Endodermal cell (in vitro differentiated cells): ENCODE measurements at regions not wholly inside any gene's neighbourhood (a gene's known extent, or its start where the extent isn't known, plus 50 kb on each side); places are given as distances from the start of the nearest gene placed in this dataset.
"Not testable (repeated sequence)": the region's sequence is repeated elsewhere in the genome, so short reads cannot be mapped to it uniquely, and the experiment has no call there.

Experiments used
- DNase-seq: peaks from one replicate; pipeline ENCODE4 v3.0.0-alpha.2; 2017
- H3K27ac ChIP-seq: 2 replicates; pipeline ENCODE4 v1.5.1; 2013; ENCODE audit warnings: mild to moderate bottlenecking, low read depth, low read length, moderate library complexity
- H3K27me3 ChIP-seq: 2 replicates; pipeline ENCODE4 v1.6.1; 2013; ENCODE audit warnings: mild to moderate bottlenecking, low read length, moderate library complexity; ENCODE audit not compliant: insufficient read depth, control insufficient read depth, poor library complexity, severe bottlenecking
- H3K36me3 ChIP-seq: 2 replicates; pipeline ENCODE4 v1.7.0; 2013; ENCODE audit warnings: mild to moderate bottlenecking, low read length, moderate library complexity; ENCODE audit not compliant: control insufficient read depth, insufficient read depth
- H3K4me1 ChIP-seq: one replicate; pipeline ENCODE4 v1.7.0; 2013; ENCODE audit warnings: low read length; ENCODE audit not compliant: control insufficient read depth, insufficient read depth
- H3K4me3 ChIP-seq: 2 replicates; pipeline ENCODE4 v1.5.1; 2013; ENCODE audit warnings: mild to moderate bottlenecking, low read length, moderate library complexity
- H3K9ac ChIP-seq: 2 replicates; pipeline ENCODE4 v1.6.1; 2013; ENCODE audit warnings: mild to moderate bottlenecking, low read length, moderate library complexity; ENCODE audit not compliant: poor library complexity, severe bottlenecking; ENCODE audit errors: extremely low read depth
- H3K9me3 ChIP-seq: 2 replicates; pipeline ENCODE4 v1.6.1; 2013; ENCODE audit warnings: mild to moderate bottlenecking, low read length, moderate library complexity; ENCODE audit not compliant: control insufficient read depth
- H3K27ac Mint-ChIP-seq: 2 replicates; pipeline ENCODE4 v1.8.0; 2020; ENCODE audit warnings: mixed read lengths
- H3K27me3 Mint-ChIP-seq: 2 replicates; pipeline ENCODE4 v1.8.0; 2021; ENCODE audit warnings: mild to moderate bottlenecking, mixed read lengths; ENCODE audit not compliant: insufficient read depth
- H3K36me3 Mint-ChIP-seq: 2 replicates; pipeline ENCODE4 v1.8.0; 2020; ENCODE audit warnings: low read depth, mixed read lengths
- H3K4me1 Mint-ChIP-seq: 2 replicates; pipeline ENCODE4 v1.8.0; 2020; ENCODE audit warnings: mixed read lengths
- H3K4me3 Mint-ChIP-seq: 2 replicates; pipeline ENCODE4 v1.8.0; 2020; ENCODE audit warnings: mild to moderate bottlenecking, moderate library complexity, mixed read lengths
- H3K9me3 Mint-ChIP-seq: 2 replicates; pipeline ENCODE4 v1.8.0; 2020; ENCODE audit warnings: mild to moderate bottlenecking, mixed read lengths
- CTCF ChIP-seq: fragments of 200-600 bp; sonication (generic); conservative IDR thresholded peaks from 2 replicates; pipeline ENCODE4 v1.5.0; 2021; ENCODE audit warnings: antibody characterized with exemption, mild to moderate bottlenecking
- WGBS, 2 experiments: methylation state at CpG; one replicate each; pipeline versions ENCODE4 v1.1.5 to v1.1.7; 2013; ENCODE audit warnings: missing lambda C conversion rate in 2 of 2, mixed read lengths in 1 of 2; ENCODE audit not compliant: insufficient coverage in 1 of 2, insufficient read length in 1 of 2; 5-methylcytosine and 5-hydroxymethylcytosine counted together

- Histone ChIP-seq H3K27ac (no peak overlapping the region), H3K4me1 (no peaks in the 10 kb centered on the region), H3K4me3 (no peak overlapping the region), H3K9me3 (no peaks in the 10 kb centered on the region), H3K36me3 (no peaks in the 10 kb centered on the region), H3K27me3 (no peaks in the 10 kb centered on the region), H3K9ac (no peak overlapping the region)
- no peak for TF ChIP-seq CTCF
- H3K27me3 Mint-ChIP-seq: peaks cover 2% of the 10 kb centered on the region
- no peak overlapping the region for H3K27ac Mint-ChIP-seq
- H3K4me3 Mint-ChIP-seq: no peak overlapping the region
- no peaks in the 10 kb centered on the region for H3K4me1 Mint-ChIP-seq
- peaks cover 23% of the 10 kb centered on the region for H3K9me3 Mint-ChIP-seq
- H3K36me3 Mint-ChIP-seq: no peaks in the 10 kb centered on the region
- no peak for DNase-seq
Measured at GRCh38 chr5:39912906-39913305, 488.1 kb upstream of the DAB2 start.

GRCh38 chr5:39907267-39907951, 482.6 kb upstream of the DAB2 start:
- H3K36me3 ChIP-seq, H3K27ac ChIP-seq, H3K4me1 Mint-ChIP-seq, H3K9ac ChIP-seq, H3K27me3 ChIP-seq, H3K36me3 Mint-ChIP-seq, H3K4me3 Mint-ChIP-seq, DNase-seq, H3K27me3 Mint-ChIP-seq, H3K4me1 ChIP-seq, H3K4me3 ChIP-seq, H3K27ac Mint-ChIP-seq: not testable (repeated sequence)
- peaks cover 40% of the 10 kb centered on the region for H3K9me3 Mint-ChIP-seq
- H3K9me3 ChIP-seq: peaks cover 27% of the 10 kb centered on the region
- WGBS, 2 experiments: 92 to 100% methylated on average over 7 to 19 of the region's 19 CpGs

- no peak overlapping the region for H3K4me3 ChIP-seq
- H3K4me1 ChIP-seq: peaks cover 13% of the 10 kb centered on the region
- Mint-ChIP-seq H3K4me1 (peaks cover 14% of the 10 kb centered on the region), H3K9me3 (peaks cover 40% of the 10 kb centered on the region), H3K27ac (no peak overlapping the region), H3K36me3 (no peaks in the 10 kb centered on the region), H3K4me3 (no peak overlapping the region), H3K27me3 (no peaks in the 10 kb centered on the region)
- peaks cover 27% of the 10 kb centered on the region for H3K9me3 ChIP-seq
- no peaks in the 10 kb centered on the region for H3K27me3 ChIP-seq
- WGBS, 2 experiments: 100% methylated on average over 1 of the region's 1 CpG; no CpG with 5 or more reads in 1 of the 2 experiments
- no peak for DNase-seq
- H3K36me3 ChIP-seq: no peaks in the 10 kb centered on the region
- TF ChIP-seq CTCF: no peak
- no peak overlapping the region for H3K27ac ChIP-seq
- H3K9ac ChIP-seq: no peak overlapping the region
Measured at GRCh38 chr5:39906146-39906545, 481.4 kb upstream of the DAB2 start.

GRCh38 chr5:39905356-39905755, 480.6 kb upstream of the DAB2 start:
- Histone ChIP-seq H3K36me3 (no peaks in the 10 kb centered on the region), H3K9me3 (peaks cover 27% of the 10 kb centered on the region), H3K27ac (no peak overlapping the region), H3K4me3 (no peak overlapping the region), H3K27me3 (no peaks in the 10 kb centered on the region), H3K4me1 (peaks cover 13% of the 10 kb centered on the region), H3K9ac (no peak overlapping the region)
- TF ChIP-seq CTCF: no peak
- no peak overlapping the region for H3K27ac Mint-ChIP-seq
- peaks cover 35% of the 10 kb centered on the region for H3K9me3 Mint-ChIP-seq
- WGBS, 2 experiments: 89 to 94% methylated on average over 2 to 3 of the region's 4 CpGs
- H3K27me3 Mint-ChIP-seq: no peaks in the 10 kb centered on the region
- H3K4me3 Mint-ChIP-seq: no peak overlapping the region
- DNase-seq: no peak
- H3K36me3 Mint-ChIP-seq: no peaks in the 10 kb centered on the region
- H3K4me1 Mint-ChIP-seq: peaks cover 14% of the 10 kb centered on the region
